HepG2 (cell line): ENCODE measurements at regions not wholly inside any gene's neighbourhood (a gene's known extent, or its start where the extent isn't known, plus 50 kb on each side); places are given as distances from the start of the nearest gene placed in this dataset.

ENCODE experiments used
- ATAC-seq: fragments of 200-7000 bp; cut with Tn5 transposase; 3 replicates; pipeline ENCODE4 v1.9.1; 2020; ENCODE audit warnings: mild to moderate bottlenecking, moderate library complexity
- BruUV-seq: library from RNA; stranded (reverse); fragments of 400-500 nt; replicated peaks from 2 replicates; lab custom pipeline; 2021; lab: Mats Ljungman, UMichigan
- CTCF ChIA-PET: fragments of 300-600 bp; formaldehyde crosslinking; extraction: SDS; loops from one replicate; lab custom pipeline; 2021; ENCODE audit warnings: low total read pairs, inconsistent platforms, low intra/inter-chr PET ratio; lab: Yijun Ruan, JAX
- POLR2A ChIA-PET: fragments of 350-600 bp; sonication (Branson Sonifier 250); formaldehyde crosslinking; loops from one replicate; lab custom pipeline; 2020; ENCODE audit warnings: antibody characterized with exemption, inconsistent platforms; lab: Yijun Ruan, JAX
- DNase-seq: peaks from one replicate; pipeline ENCODE4 v3.0.0-alpha.2; 2015; ENCODE audit warnings: low spot score
- FAIRE-seq: peaks from 3 replicates; lab custom pipeline; 2011; peaks lifted over from hg19 to GRCh38; lab: Jason Lieb, UNC
- H2AFZ ChIP-seq: one replicate; pipeline ENCODE4 v1.6.1; 2011; ENCODE audit warnings: low read length, inconsistent platforms
- H3K27ac ChIP-seq: fragments of 300-600 bp; 3 replicates; pipeline ENCODE4 v1.8.0; 2011; ENCODE audit warnings: mixed run types, mild to moderate bottlenecking, mixed read lengths, low read length, inconsistent platforms; ENCODE audit not compliant: insufficient read depth; ENCODE audit errors: extremely low read length
- H3K27me3 ChIP-seq, 2 experiments: fragments of 200-600 bp in 1 of 2; 2 replicates in 1 of 2; 3 replicates in 1 of 2; pipeline versions ENCODE4 v1.6.0 to v1.8.0; 2011; ENCODE audit warnings: low read length in 2 of 2, mild to moderate bottlenecking in 2 of 2, moderate library complexity in 2 of 2, inconsistent platforms in 1 of 2; ENCODE audit not compliant: insufficient read depth in 2 of 2, control insufficient read depth in 1 of 2
- H3K36me3 ChIP-seq, 2 experiments: fragments of 200-600 bp in 1 of 2; replicated peaks in 1 of 2; 2 replicates in 1 of 2; 3 replicates in 1 of 2; pipeline versions ENCODE4 v1.5.1 to v1.8.0; 2011; ENCODE audit warnings: low read length in 2 of 2, inconsistent platforms in 1 of 2; ENCODE audit not compliant: insufficient read depth in 2 of 2, control insufficient read depth in 1 of 2
- H3K4me1 ChIP-seq: 2 replicates; pipeline ENCODE4 v1.5.1; 2012; ENCODE audit warnings: low read length, inconsistent platforms; ENCODE audit not compliant: insufficient read depth
- H3K4me2 ChIP-seq: 2 replicates; pipeline ENCODE4 v1.6.0; 2011; ENCODE audit warnings: low read depth, low read length, inconsistent platforms
- H3K4me3 ChIP-seq, 3 experiments: fragments of 200-600 bp in 1 of 3; sonication (generic), shearing (Covaris generic) in 1 of 3; replicated peaks in 1 of 3; 2 replicates each; pipeline ENCODE4 v1.5.1; 2011 to 2016; ENCODE audit warnings: low read length in 3 of 3, inconsistent platforms in 2 of 3, low read depth in 2 of 3, mild to moderate bottlenecking in 2 of 3, control low read depth in 1 of 3, mixed read lengths in 1 of 3; ENCODE audit not compliant: insufficient read depth in 1 of 3
- H3K79me2 ChIP-seq: one replicate; pipeline ENCODE4 v1.6.1; 2011; ENCODE audit warnings: low read length, inconsistent platforms; ENCODE audit not compliant: insufficient read depth
- H3K9ac ChIP-seq: 2 replicates; pipeline ENCODE4 v1.6.0; 2011; ENCODE audit warnings: mild to moderate bottlenecking, low read depth, low read length, inconsistent platforms; ENCODE audit not compliant: insufficient read depth
- H3K9me3 ChIP-seq: 2 replicates; pipeline ENCODE4 v1.5.1; 2012; ENCODE audit warnings: mild to moderate bottlenecking, low read length
- H4K20me1 ChIP-seq: 2 replicates; pipeline ENCODE4 v1.6.0; 2011; ENCODE audit warnings: inconsistent platforms, mild to moderate bottlenecking, low read length, moderate library complexity; ENCODE audit not compliant: insufficient read depth
- CBX5 ChIP-seq: sonication (generic); formaldehyde crosslinking; IDR thresholded peaks from 2 replicates; pipeline ENCODE4 v1.4.0; 2020; ENCODE audit warnings: missing genetic modification reagents, borderline replicate concordance
- CEBPB ChIP-seq: IDR thresholded peaks from 2 replicates; pipeline ENCODE4 v1.6.1; 2011; ENCODE audit warnings: low read depth, low read length, improper control_type of control experiment, borderline replicate concordance
- ETV6 ChIP-seq: sonication (generic); formaldehyde crosslinking; conservative IDR thresholded peaks from 2 replicates; pipeline ENCODE4 v1.4.0; 2020; ENCODE audit warnings: missing genetic modification reagents
- HIC2 ChIP-seq: sonication (generic); formaldehyde crosslinking; IDR thresholded peaks from 2 replicates; pipeline ENCODE4 v1.9.0; 2022; ENCODE audit warnings: low read depth, missing genetic modification reagents
- HNF4A ChIP-seq: sonication (generic); formaldehyde crosslinking; IDR thresholded peaks from 2 replicates; pipeline ENCODE4 v1.4.0; 2020; ENCODE audit warnings: missing genetic modification reagents
- ZBTB40 ChIP-seq, 2 experiments: fragments of 450-650 bp in 1 of 2; sonication (generic) in 1 of 2; formaldehyde crosslinking in 1 of 2; IDR thresholded peaks; 2 replicates each; pipeline versions ENCODE4 v1.6.1 to v1.8.0; 2016 to 2022; ENCODE audit warnings: antibody characterized with exemption in 1 of 2, mild to moderate bottlenecking in 1 of 2, missing genetic modification reagents in 1 of 2
- ZMYM4 ChIP-seq: sonication (generic); formaldehyde crosslinking; IDR thresholded peaks from 2 replicates; pipeline ENCODE4 v1.8.1; 2023; ENCODE audit warnings: mild to moderate bottlenecking, missing genetic modification reagents
- ZNF451 ChIP-seq: sonication (generic); formaldehyde crosslinking; IDR thresholded peaks from 2 replicates; pipeline ENCODE4 v1.5.0; 2020; ENCODE audit warnings: mild to moderate bottlenecking, missing genetic modification reagents
- ZNF746 ChIP-seq: sonication (generic); formaldehyde crosslinking; IDR thresholded peaks from 2 replicates; pipeline ENCODE4 v1.8.0; 2022; ENCODE audit warnings: mild to moderate bottlenecking, missing genetic modification reagents
- WGBS: methylation state at CpG from one replicate; pipeline ENCODE4 v1.1.6; 2017; ENCODE audit warnings: low lambda C conversion rate; 5-methylcytosine and 5-hydroxymethylcytosine counted together
- in situ Hi-C: cut with HindIII; loops from 2 replicates; pipeline ENCODE4 v1.10.0; 2017; ENCODE audit warnings: low pct_unique_long_range_greater_than_20kb; ENCODE audit not compliant: extremely low pct_ligation_motif_present
- intact Hi-C: fragments of 100-400 bp; cut with micrococcal nuclease; formaldehyde crosslinking; loops from one replicate; pipeline ENCODE4 v1.10.0; 2022; ENCODE audit not compliant: unreplicated experiment

DNA sequence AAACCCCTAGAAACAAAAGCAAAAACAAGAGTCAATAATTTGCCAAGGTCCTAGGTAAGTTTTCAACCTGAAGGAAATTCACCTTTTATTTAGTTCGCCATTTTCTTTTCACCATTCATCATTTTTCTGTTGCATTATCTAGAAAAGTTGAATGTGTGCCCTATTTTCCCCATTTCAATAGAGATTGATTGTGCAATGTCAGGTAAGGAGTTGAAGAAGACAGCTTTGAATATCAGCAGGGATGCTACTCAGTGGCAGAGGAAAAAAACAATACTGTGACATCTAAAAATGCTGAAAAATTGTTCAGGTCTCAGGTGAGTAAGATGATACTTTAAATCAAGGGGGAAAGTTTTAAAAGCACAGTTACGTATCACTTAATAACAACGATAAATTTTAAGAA, 813.7 kb downstream of the DTWD2 start:
- no peaks in the 10 kb centered on the region for H3K4me1 ChIP-seq
- H3K79me2 ChIP-seq: no peaks in the 10 kb centered on the region
- no peak for FAIRE-seq
- no peaks in the 10 kb centered on the region for H3K36me3 ChIP-seq
- H3K9me3 ChIP-seq: no peaks in the 10 kb centered on the region
- no peak overlapping the region for H3K4me2 ChIP-seq
- H3K4me3 ChIP-seq: no peak overlapping the region
- 28% methylated on average over 3 of the region's 3 CpGs for WGBS
- ATAC-seq: no peak
- H2AFZ ChIP-seq: no peak overlapping the region
- H4K20me1 ChIP-seq: no peaks in the 10 kb centered on the region
- H3K27ac ChIP-seq: no peak overlapping the region
- ChIA-PET CTCF (no interaction called here), POLR2A (no interaction called here)
- TF ChIP-seq CBX5 (CRISPR knock-in tag) (no peak), CEBPB (peak; percentile 48; the same call in 1 of the 2 replicates), ZNF451 (CRISPR knock-in tag) (no peak)
- in situ Hi-C loops: no loop called here
- no TSS peak for BruUV-seq
- intact Hi-C loops: no loop called here
- H3K27me3 ChIP-seq: no peaks in the 10 kb centered on the region
- no peak overlapping the region for H3K9ac ChIP-seq
- DNase-seq: no peak

- no peaks in the 10 kb centered on the region for H3K9me3 ChIP-seq
- no peaks in the 10 kb centered on the region for H3K4me1 ChIP-seq
- H4K20me1 ChIP-seq: no peaks in the 10 kb centered on the region
- H3K27me3 ChIP-seq: no peaks in the 10 kb centered on the region
- H3K4me2 ChIP-seq: no peak overlapping the region
- intact Hi-C loops (no loop called here), in situ Hi-C loops (no loop called here)
- DNase-seq (no peak), FAIRE-seq (no peak), ATAC-seq (no peak)
- no peak overlapping the region for H3K27ac ChIP-seq
- no peaks in the 10 kb centered on the region for H3K79me2 ChIP-seq
- no peak overlapping the region for H3K4me3 ChIP-seq
- H2AFZ ChIP-seq: no peak overlapping the region
- CTCF ChIA-PET: no interaction called here
- WGBS: 53% methylated on average over 5 of the region's 5 CpGs
- no peaks in the 10 kb centered on the region for H3K36me3 ChIP-seq
- POLR2A ChIA-PET: no interaction called here
- no peak overlapping the region for H3K9ac ChIP-seq
- no TSS peak for BruUV-seq
- no peak for TF ChIP-seq ZMYM4 (CRISPR knock-in tag)
- no peak for TF ChIP-seq ZNF746
- no peak for TF ChIP-seq ETV6 (CRISPR knock-in tag)
- TF ChIP-seq HIC2 (CRISPR knock-in tag): no peak
- no peak for TF ChIP-seq HNF4A
- no peak for TF ChIP-seq ZBTB40 (IDR thresholded peaks at IDR 0.05)
- no peak for TF ChIP-seq ZBTB40 (CRISPR knock-in tag; IDR thresholded peaks at IDR 0.05)
Measured at GRCh38 chr5:118173340-118173739, 815.0 kb downstream of the DTWD2 start.
